ENCODE measurements at regions not wholly inside any gene's neighbourhood (a gene's known extent, or its start where the extent isn't known, plus 50 kb on each side); places are given as distances from the start of the nearest gene placed in this dataset.

DNA sequence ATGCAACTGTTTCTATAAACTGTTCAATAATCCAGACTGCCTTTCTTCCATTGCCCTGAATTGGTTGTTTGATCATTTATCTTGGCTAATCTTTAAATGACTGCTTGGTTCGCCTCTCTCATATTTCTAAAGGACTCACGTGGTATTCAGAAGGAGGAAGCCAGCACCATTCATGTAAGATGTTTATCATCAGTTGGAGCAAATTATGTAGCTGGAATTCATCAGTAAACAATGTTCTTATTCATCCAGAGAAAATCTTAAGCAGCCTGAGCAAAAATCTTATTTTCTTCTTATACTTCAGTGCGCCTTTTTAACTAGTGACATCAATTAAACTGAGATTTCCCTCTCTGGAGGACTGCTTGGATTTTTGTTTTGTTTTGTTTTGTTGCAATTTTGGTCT is 538.7 kb upstream of the TMEM132C start:
- DNase-seq (ENCODE audit: low read depth): no peak

- DNase-seq (ENCODE audit: low read depth): no peak
Observed at GRCh38 chr12:127728729-127729128, 538.2 kb upstream of the TMEM132C start.

DNA sequence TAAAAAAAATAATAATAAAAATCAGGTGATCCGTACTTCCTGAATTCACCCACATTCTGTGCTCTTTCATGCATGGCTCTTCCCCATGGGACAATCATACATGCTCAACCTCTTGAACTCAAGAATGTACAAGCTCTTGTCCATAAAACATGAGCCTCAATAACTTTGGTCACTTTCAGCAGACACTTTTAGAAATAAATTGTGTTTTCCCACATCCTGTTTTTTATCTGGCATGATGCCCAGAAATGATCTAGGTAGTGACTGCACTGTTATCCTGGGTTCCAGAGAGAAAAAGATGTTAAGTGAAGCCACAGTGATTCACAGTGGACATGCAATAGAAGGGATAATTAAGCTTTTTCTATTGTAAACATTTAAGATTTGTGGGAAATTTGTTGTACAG is 537.6 kb upstream of the TMEM132C start:
- no peak for DNase-seq (ENCODE audit: low read depth)

GRCh38 chr12:127731657-127732056 is 535.3 kb upstream of the TMEM132C start:
- no peak for DNase-seq (ENCODE audit: low read depth)

- no peak for DNase-seq (ENCODE audit: low read depth)
Observed at GRCh38 chr12:127742231-127742630, 524.7 kb upstream of the TMEM132C start.

DNA sequence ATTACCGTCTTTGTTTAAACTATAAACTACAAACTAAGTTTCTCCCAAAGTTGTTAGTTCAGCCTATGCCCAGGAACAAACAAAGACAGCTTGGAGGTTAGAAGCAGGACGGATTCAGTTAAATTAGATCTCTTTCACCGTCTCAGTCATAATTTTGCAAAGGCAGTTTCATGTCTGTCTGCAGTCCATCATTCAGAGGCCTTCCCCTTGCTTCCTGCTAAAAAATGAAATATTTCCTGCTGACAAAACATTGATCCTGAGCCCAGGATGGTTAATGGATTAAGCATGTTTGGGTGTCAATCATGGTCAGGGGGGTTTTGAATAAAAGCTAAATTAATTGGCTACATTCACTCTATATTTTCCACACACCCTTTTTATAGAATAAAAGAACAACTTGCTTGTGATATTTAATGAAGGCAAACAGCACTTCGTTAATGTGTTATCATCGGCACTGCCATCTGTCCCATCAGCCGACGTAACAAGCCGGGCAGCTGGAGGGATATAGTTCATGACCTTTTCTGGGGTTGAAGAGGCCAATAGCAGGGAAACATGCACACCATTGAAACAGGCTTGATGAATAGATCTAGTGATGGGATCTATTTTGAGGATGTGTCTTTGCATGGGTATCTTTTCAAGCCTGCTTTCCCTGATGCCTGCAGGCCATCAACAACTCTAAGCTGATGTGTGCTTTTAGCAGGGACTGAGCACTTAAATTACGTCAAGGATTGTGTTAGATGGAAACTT is 521.3 kb upstream of the TMEM132C start:
- no peak for DNase-seq (ENCODE audit: low read depth)

GRCh38 chr12:127749416-127749815 is 517.6 kb upstream of the TMEM132C start:
- DNase-seq (ENCODE audit: low read depth): no peak

DNA sequence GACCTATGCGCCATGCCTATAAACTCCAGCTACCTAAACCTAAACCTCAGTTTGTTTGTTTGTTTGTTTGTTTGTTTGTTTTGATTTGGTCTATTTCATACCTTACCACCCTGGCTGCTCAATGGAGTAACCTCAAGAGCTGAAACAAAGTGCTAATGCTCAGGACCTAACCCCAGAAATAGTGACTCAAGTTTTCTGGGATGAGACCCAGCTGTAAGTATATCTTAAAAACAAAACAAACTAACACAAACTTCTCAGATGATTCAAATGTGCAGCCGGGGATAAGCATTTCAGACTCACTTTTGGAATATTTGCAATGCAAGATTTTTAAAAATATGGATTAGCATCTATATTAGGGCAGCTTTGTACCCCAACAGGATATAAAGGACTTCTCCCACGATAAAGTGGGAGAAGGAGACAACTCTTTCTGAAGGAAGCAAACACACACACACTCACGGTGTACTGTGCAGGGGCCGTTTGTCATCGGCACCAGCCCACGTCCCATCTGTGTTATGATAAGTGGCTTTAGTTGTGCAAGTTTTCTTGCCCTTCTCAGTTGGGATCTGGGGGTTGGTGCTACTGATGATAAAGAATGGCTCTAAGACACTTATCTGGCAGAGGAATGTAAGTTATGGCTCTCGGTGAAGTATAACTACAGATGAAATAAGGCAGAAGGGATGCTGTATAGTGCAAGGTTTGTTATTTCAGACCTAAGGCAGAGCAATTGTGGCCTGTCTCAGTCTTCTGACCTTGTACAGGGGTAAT is 516.7 kb upstream of the TMEM132C start:
- DNase-seq (ENCODE audit: low read depth): no peak

DNA sequence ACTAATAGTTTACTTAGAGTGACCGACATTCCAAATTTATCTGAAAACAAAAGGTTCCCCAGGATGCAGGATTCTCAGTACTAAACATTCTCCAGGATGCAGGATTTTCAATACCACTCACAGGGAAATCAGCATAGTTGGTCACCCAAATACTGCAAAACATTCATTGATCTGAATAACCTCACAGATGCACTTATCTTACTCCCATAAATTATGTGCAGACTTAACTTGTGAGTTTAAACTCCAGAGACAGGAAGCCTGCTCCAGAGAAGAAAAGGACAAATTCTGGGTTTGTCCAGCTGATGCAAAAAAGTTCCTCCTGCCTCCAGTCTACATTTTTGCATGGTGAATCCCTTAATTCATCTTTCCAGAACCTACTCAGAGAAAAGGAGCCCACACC is 514.2 kb upstream of the TMEM132C start:
- DNase-seq (ENCODE audit: low read depth): no peak

GRCh38 chr12:127760357-127760756 is 506.6 kb upstream of the TMEM132C start:
- DNase-seq (ENCODE audit: low read depth): no peak

GRCh38 chr12:127760996-127761395 is 506.0 kb upstream of the TMEM132C start:
- no peak for DNase-seq (ENCODE audit: low read depth)

DNA sequence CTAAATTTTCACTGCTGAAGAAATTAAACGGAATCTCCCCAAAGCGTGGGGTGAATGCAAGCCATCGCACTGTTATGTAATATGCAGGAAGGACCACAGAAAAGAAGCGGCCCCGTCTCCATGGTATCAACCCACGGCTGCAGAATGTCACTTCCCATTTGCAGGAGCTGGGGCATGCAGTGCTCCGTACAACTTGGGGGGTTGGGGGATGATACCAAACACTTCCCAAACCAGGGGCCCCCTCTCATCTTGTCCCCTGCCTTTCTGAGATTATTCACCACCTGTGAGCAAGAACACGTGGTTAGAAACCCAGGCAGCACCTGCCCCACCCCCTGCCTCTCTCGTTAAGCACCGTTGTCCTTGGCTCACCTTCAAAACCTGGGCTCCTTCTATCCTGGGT is 505.1 kb upstream of the TMEM132C start:
- no peak for DNase-seq (ENCODE audit: low read depth)

GRCh38 chr12:127767656-127768055 is 499.3 kb upstream of the TMEM132C start:
- no peak for DNase-seq (ENCODE audit: low read depth)

GRCh38 chr12:127770118-127770517 is 496.9 kb upstream of the TMEM132C start:
- no peak for DNase-seq (ENCODE audit: low read depth)

- no peak for DNase-seq (ENCODE audit: low read depth)
Observed at GRCh38 chr12:127771546-127771945, 495.4 kb upstream of the TMEM132C start.

- DNase-seq (ENCODE audit: low read depth): no peak
Observed at GRCh38 chr12:127773520-127773919, 493.4 kb upstream of the TMEM132C start.

- DNase-seq (ENCODE audit: low read depth): no peak
Observed at GRCh38 chr12:127774828-127775227, 492.1 kb upstream of the TMEM132C start.

GRCh38 chr12:127779301-127780045 is 487.5 kb upstream of the TMEM132C start:
- no peak for DNase-seq (ENCODE audit: low read depth)

- DNase-seq (ENCODE audit: low read depth): no peak
Observed at GRCh38 chr12:127780881-127781280, 486.1 kb upstream of the TMEM132C start.

DNA sequence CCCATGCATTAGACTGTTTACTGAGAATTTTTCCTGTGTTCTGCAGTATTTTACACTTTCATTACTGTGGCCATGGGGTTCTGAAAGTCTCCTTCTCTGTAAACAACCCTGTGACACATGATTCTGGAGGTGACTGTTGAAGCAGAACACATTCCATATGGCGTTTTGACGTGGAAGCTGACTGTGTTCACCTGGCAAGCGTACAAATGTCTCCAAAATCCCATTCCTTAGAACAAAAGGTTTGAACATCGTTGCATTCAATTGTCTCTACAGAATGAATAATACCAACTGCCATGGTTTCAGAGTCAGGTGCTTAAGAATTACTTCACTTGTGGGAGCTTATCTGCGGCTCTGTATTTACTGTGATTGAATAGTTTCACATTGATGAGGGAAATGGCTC is 485.6 kb upstream of the TMEM132C start:
- no peak for DNase-seq (ENCODE audit: low read depth)

GRCh38 chr12:127785540-127785939 is 481.4 kb upstream of the TMEM132C start:
- peak; percentile 50 for DNase-seq (ENCODE audit: low read depth)

- no peak for DNase-seq (ENCODE audit: low read depth)
Observed at GRCh38 chr12:127785986-127786590, 480.9 kb upstream of the TMEM132C start.
